ENCODE measurements at regions not wholly inside any gene's neighbourhood (a gene's known extent, or its start where the extent isn't known, plus 50 kb on each side); places are given as distances from the start of the nearest gene placed in this dataset.
"Not testable (repeated sequence)": the region's sequence is repeated elsewhere in the genome, so short reads cannot be mapped to it uniquely, and the experiment has no call there.

DNA sequence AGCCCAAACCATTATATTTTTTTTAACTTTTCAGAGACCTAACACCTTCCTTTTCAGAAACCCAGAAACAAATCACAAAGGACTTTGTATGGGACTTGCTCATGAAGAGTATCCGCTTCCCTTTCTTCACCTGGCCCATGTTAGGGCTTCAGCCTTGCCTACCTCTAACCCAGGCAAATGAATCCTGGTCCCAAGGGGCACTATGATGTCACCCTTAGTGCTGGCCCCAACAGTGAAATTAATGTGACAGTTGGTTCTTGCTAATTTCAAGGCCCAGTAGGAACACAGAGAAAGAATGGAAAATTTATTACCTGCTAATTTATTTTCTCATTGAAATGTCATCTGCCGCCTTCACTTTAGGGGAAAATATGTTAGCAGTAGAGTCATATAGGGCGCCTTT is 179.8 kb upstream of the NRXN3 start:
- DNase-seq (ENCODE audit: low read depth), result no peak
- H3K4me3 ChIP-seq (ENCODE audit: low read depth, low read length), result no peak overlapping the region
- TF ChIP-seq MYC (IDR thresholded peaks at IDR 0.05; ENCODE audit: low read depth, low read length) (no peak), POLR2A (IDR thresholded peaks at IDR 0.05; ENCODE audit: extremely low read depth, insufficient read length) (no peak)
- TF ChIP-seq, protein P1, sequence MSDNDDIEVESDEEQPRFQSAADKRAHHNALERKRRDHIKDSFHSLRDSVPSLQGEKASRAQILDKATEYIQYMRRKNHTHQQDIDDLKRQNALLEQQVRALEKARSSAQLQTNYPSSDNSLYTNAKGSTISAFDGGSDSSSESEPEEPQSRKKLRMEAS (IDR thresholded peaks at IDR 0.05; ENCODE audit: low read depth, low read length), result no peak
- TF ChIP-seq, protein P2, sequence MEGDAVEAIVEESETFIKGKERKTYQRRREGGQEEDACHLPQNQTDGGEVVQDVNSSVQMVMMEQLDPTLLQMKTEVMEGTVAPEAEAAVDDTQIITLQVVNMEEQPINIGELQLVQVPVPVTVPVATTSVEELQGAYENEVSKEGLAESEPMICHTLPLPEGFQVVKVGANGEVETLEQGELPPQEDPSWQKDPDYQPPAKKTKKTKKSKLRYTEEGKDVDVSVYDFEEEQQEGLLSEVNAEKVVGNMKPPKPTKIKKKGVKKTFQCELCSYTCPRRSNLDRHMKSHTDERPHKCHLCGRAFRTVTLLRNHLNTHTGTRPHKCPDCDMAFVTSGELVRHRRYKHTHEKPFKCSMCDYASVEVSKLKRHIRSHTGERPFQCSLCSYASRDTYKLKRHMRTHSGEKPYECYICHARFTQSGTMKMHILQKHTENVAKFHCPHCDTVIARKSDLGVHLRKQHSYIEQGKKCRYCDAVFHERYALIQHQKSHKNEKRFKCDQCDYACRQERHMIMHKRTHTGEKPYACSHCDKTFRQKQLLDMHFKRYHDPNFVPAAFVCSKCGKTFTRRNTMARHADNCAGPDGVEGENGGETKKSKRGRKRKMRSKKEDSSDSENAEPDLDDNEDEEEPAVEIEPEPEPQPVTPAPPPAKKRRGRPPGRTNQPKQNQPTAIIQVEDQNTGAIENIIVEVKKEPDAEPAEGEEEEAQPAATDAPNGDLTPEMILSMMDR (IDR thresholded peaks at IDR 0.05; ENCODE audit: low read depth, low read length), result no peak

DNA sequence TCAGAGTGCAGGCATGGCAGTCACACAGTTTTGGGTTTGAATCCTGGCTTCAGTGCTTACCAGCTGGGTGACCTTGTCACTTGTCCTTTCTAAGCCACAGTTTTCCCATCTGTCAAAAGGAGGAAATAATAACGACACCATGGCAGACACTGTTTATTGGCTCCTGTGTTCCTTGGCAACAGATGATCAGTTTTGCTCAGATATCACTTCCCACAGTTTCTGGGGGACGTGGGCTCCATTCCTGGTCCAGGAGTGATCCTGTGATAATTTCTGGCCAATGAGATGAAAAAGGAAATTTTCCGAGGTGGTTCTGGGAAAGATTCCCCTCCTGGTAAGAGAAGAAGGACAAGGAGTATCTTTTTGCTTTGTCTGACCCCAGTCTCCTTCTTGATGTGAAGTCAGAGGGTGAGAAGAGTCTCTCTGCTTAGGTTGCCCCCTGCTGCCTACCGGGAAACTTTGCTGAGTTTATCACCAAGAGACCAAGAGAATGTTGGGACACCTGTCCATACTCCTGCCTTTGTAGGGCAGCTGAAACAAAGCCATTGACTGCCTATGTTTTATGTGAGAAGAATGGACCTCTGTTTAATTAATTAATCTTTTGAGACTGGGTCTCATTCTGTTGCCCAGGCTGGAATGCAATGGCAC is 178.9 kb upstream of the NRXN3 start:
- no peak overlapping the region for H3K4me3 ChIP-seq (ENCODE audit: low read depth, low read length)
- TF ChIP-seq POLR2A (IDR thresholded peaks at IDR 0.05; ENCODE audit: extremely low read depth, insufficient read length) (no peak), MYC (IDR thresholded peaks at IDR 0.05; ENCODE audit: low read depth, low read length) (no peak)
- TF ChIP-seq, protein P1 (IDR thresholded peaks at IDR 0.05; ENCODE audit: low read depth, low read length), result no peak
- TF ChIP-seq, protein P2 (IDR thresholded peaks at IDR 0.05; ENCODE audit: low read depth, low read length), result peak; percentile 23
- peak; percentile 33 for DNase-seq (ENCODE audit: low read depth)

DNA sequence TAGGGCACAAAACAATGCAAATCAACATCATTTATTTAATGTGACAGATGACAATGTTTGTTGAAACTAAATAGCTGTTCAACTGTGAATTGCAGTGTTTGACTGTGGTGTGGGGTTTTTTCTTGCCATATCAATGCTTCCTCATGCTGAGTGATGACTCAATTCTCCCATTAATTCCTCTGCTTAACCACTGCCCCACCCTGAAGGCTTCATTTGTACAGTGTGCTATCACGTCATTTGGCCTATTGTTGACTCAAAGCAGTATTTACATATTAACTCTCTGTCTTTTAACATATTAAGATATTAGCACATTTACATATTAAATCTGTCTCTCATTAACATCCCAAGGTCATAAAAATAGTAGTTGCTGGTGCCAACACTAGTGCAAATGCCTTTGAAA is 164.8 kb upstream of the NRXN3 start:
- no peak overlapping the region for H3K4me3 ChIP-seq (ENCODE audit: low read depth, low read length)
- TF ChIP-seq MYC (IDR thresholded peaks at IDR 0.05; ENCODE audit: low read depth, low read length) (no peak), POLR2A (IDR thresholded peaks at IDR 0.05; ENCODE audit: extremely low read depth, insufficient read length) (no peak)
- TF ChIP-seq, protein P1 (IDR thresholded peaks at IDR 0.05; ENCODE audit: low read depth, low read length), result no peak
- TF ChIP-seq, protein P2 (IDR thresholded peaks at IDR 0.05; ENCODE audit: low read depth, low read length), result no peak
- DNase-seq (ENCODE audit: low read depth), result peak; percentile 43

DNA sequence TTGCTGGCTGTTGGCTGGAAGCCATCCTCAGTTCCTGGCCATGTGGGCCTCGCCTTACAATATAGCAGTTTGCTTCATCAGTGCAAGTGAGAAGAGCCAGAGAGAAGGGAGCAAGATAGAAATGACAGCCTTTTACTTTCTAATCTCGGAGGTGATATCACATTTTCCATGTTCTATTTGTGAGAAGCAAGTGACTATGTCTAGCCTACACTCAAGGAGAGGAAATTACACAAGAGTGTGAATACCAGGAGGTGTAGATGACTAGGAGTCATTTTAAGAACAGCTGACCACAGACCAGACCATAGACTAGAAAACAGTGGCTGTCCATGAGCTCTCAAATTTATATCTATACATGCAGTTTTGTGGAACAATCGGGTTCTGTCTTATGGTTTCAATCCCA is 163.0 kb upstream of the NRXN3 start:
- peak; percentile 13 for DNase-seq (ENCODE audit: low read depth)
- H3K4me3 ChIP-seq (ENCODE audit: low read depth, low read length), result no peak overlapping the region
- no peak for TF ChIP-seq POLR2A (IDR thresholded peaks at IDR 0.05; ENCODE audit: extremely low read depth, insufficient read length)
- TF ChIP-seq, protein P1 (IDR thresholded peaks at IDR 0.05; ENCODE audit: low read depth, low read length), result no peak
- no peak for TF ChIP-seq MYC (IDR thresholded peaks at IDR 0.05; ENCODE audit: low read depth, low read length)
- TF ChIP-seq, protein P2 (IDR thresholded peaks at IDR 0.05; ENCODE audit: low read depth, low read length), result no peak

DNA sequence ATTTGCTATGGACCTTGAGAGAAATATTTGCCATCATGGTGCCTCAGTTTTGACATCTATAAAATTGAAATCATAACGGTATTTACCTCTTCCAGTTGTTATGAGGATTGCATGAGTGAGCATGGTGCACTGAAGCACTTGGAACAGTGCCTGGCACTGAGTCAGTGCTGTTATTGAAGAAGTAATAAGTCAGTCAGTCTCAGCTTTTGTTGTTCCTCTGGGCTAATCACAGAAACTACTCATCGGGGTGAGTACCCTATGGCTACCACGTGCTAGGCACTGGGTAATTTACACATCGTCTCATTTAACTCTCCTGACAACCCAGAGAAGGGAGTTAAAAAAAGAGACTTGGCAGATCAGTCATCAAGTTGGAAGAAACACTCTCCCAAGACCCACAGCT is 159.5 kb upstream of the NRXN3 start:
- no peak overlapping the region for H3K4me3 ChIP-seq (ENCODE audit: low read depth, low read length)
- DNase-seq (ENCODE audit: low read depth), result no peak
- TF ChIP-seq POLR2A (IDR thresholded peaks at IDR 0.05; ENCODE audit: extremely low read depth, insufficient read length) (no peak), MYC (IDR thresholded peaks at IDR 0.05; ENCODE audit: low read depth, low read length) (no peak)
- TF ChIP-seq, protein P1 (IDR thresholded peaks at IDR 0.05; ENCODE audit: low read depth, low read length), result no peak
- TF ChIP-seq, protein P2 (IDR thresholded peaks at IDR 0.05; ENCODE audit: low read depth, low read length), result no peak

DNA sequence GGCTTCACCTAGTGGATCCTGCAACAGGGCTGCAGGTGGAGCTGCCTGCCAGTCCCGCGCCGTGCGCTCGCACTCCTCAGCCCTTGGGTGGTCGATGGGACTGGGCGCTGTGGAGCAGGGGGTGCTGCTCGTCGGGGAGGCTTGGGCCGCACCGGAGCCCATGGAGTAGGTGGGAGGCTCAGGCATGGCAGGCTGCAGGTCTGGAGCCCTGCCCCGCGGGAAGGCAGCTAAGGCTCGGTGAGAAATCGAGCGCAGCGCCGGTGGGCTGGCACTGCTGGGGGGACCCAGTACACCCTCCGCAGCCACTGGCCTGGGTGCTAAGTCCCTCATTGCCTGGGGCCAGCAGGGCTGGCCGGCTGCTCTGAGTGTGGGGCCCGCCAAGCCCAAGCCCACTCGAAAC is 156.3 kb upstream of the NRXN3 start:
- not testable (repeated sequence) for H3K4me3 ChIP-seq (ENCODE audit: low read depth, low read length); DNase-seq (ENCODE audit: low read depth)
